Peyer's patch (tissue), 4 donors: ENCODE measurements at regions not wholly inside any gene's neighbourhood (a gene's known extent, or its start where the extent isn't known, plus 50 kb on each side); places are given as distances from the start of the nearest gene placed in this dataset.
A peak's percentile ranks its signal among the peaks of the same experiment; 100 is the strongest.

ENCODE experiments used
- DNase-seq, 3 donors: peaks; one replicate each; pipeline ENCODE4 v3.0.0-alpha.2; 2017 to 2019
- H3K27ac ChIP-seq, 4 donors: fragments of 200-600 bp; sonication (generic); one replicate each; pipeline ENCODE4 v1.5.1; 2016 to 2019
- H3K27me3 ChIP-seq, 2 donors: fragments of 200-600 bp; sonication (generic); one replicate each; pipeline ENCODE4 v1.5.1; 2019
- H3K36me3 ChIP-seq, 3 donors: fragments of 200-600 bp; sonication (generic); one replicate each; pipeline ENCODE4 v1.5.1; 2016 to 2019
- H3K4me1 ChIP-seq, 4 donors: fragments of 200-600 bp; sonication (generic); one replicate each; pipeline ENCODE4 v1.5.1; 2016 to 2019
- H3K4me3 ChIP-seq, 4 donors: fragments of 200-600 bp; sonication (generic); 1 replicate in 3 of 4; 2 replicates in 1 of 4; pipeline ENCODE4 v1.5.1; 2016 to 2019; ENCODE audit warnings: mild to moderate bottlenecking in 1 of 4
- H3K9me3 ChIP-seq, 4 donors: fragments of 200-600 bp; sonication (generic); one replicate each; pipeline ENCODE4 v1.5.1; 2016 to 2019; ENCODE audit warnings: mild to moderate bottlenecking in 1 of 4
- CTCF ChIP-seq, 6 experiments: fragments of 450-650 bp in 4 of 6; fragments of 200-600 bp in 2 of 6; sonication (generic) in 1 of 6; IDR thresholded peaks; one replicate each; pipeline ENCODE4 v1.5.1; 2017 to 2019; ENCODE audit warnings: antibody characterized with exemption in 6 of 6, mild to moderate bottlenecking in 3 of 6, moderate library complexity in 1 of 6
- POLR2A ChIP-seq, 2 donors: fragments of 450-650 bp; IDR thresholded peaks; one replicate each; pipeline ENCODE4 v1.5.1; 2017; ENCODE audit warnings: antibody characterized with exemption in 2 of 2, mild to moderate bottlenecking in 2 of 2, moderate library complexity in 2 of 2

GRCh38 chr5:8740595-8740994, 805.3 kb downstream of the SEMA5A start:
- Histone ChIP-seq H3K27me3 (no peaks in the 10 kb centered on the region), H3K4me3 (no peak overlapping the region), H3K9me3 (no peaks in the 10 kb centered on the region), H3K27ac (no peak overlapping the region), H3K36me3 (no peaks in the 10 kb centered on the region), H3K4me1 (no peaks in the 10 kb centered on the region)
- DNase-seq: no peak
- TF ChIP-seq CTCF (IDR thresholded peaks at IDR 0.05): no peak
- TF ChIP-seq POLR2A (IDR thresholded peaks at IDR 0.05): no peak

GRCh38 chr5:8749556-8749955, 796.3 kb downstream of the SEMA5A start:
- H3K4me3 ChIP-seq: no peak overlapping the region
- no peak for DNase-seq
- no peak for TF ChIP-seq POLR2A (IDR thresholded peaks at IDR 0.05)
- TF ChIP-seq CTCF (IDR thresholded peaks at IDR 0.05): no peak
- H3K27ac ChIP-seq: no peak overlapping the region
- H3K27me3 ChIP-seq: no peaks in the 10 kb centered on the region
- no peaks in the 10 kb centered on the region for H3K9me3 ChIP-seq
- H3K4me1 ChIP-seq: no peaks in the 10 kb centered on the region
- no peaks in the 10 kb centered on the region for H3K36me3 ChIP-seq

GRCh38 chr5:8750100-8750499, 795.8 kb downstream of the SEMA5A start:
- H3K4me3 ChIP-seq: no peak overlapping the region
- DNase-seq: no peak
- H3K9me3 ChIP-seq: no peaks in the 10 kb centered on the region
- H3K4me1 ChIP-seq: no peaks in the 10 kb centered on the region
- no peak overlapping the region for H3K27ac ChIP-seq
- no peaks in the 10 kb centered on the region for H3K36me3 ChIP-seq
- no peaks in the 10 kb centered on the region for H3K27me3 ChIP-seq
- no peak for TF ChIP-seq CTCF (IDR thresholded peaks at IDR 0.05)
- TF ChIP-seq POLR2A (IDR thresholded peaks at IDR 0.05): no peak

GRCh38 chr5:8751971-8752370, 793.9 kb downstream of the SEMA5A start:
- H3K4me1 ChIP-seq: no peaks in the 10 kb centered on the region
- TF ChIP-seq CTCF (IDR thresholded peaks at IDR 0.05) (no peak), POLR2A (IDR thresholded peaks at IDR 0.05) (no peak)
- no peak for DNase-seq
- H3K9me3 ChIP-seq: no peaks in the 10 kb centered on the region
- H3K27me3 ChIP-seq: no peaks in the 10 kb centered on the region
- no peak overlapping the region for H3K27ac ChIP-seq
- no peak overlapping the region for H3K4me3 ChIP-seq
- no peaks in the 10 kb centered on the region for H3K36me3 ChIP-seq

- Histone ChIP-seq H3K9me3 (no peaks in the 10 kb centered on the region), H3K4me1 (no peaks in the 10 kb centered on the region), H3K4me3 (no peak overlapping the region), H3K36me3 (no peaks in the 10 kb centered on the region), H3K27me3 (no peaks in the 10 kb centered on the region), H3K27ac (no peak overlapping the region)
- DNase-seq: no peak
- no peak for TF ChIP-seq CTCF (IDR thresholded peaks at IDR 0.05)
- no peak for TF ChIP-seq POLR2A (IDR thresholded peaks at IDR 0.05)
Observed at GRCh38 chr5:8752595-8752994, 793.3 kb downstream of the SEMA5A start.

- DNase-seq: peak in 1 of 3 donors; percentile 57
- Histone ChIP-seq H3K27ac (no peak overlapping the region), H3K9me3 (no peaks in the 10 kb centered on the region), H3K4me1 (no peaks in the 10 kb centered on the region), H3K27me3 (no peaks in the 10 kb centered on the region), H3K4me3 (no peak overlapping the region), H3K36me3 (no peaks in the 10 kb centered on the region)
- TF ChIP-seq POLR2A (IDR thresholded peaks at IDR 0.05) (no peak), CTCF (IDR thresholded peaks at IDR 0.05) (peak in 4 of 6 experiments; percentile 24 to 67 (median 62))
Observed at GRCh38 chr5:8756498-8757084, 789.3 kb downstream of the SEMA5A start.
